K562 (cell line): ENCODE measurements at regions not wholly inside any gene's neighbourhood (a gene's known extent, or its start where the extent isn't known, plus 50 kb on each side); places are given as distances from the start of the nearest gene placed in this dataset.

Experiments
- ATAC-seq: fragments of 200-7000 bp; cut with Tn5 transposase; 3 replicates; pipeline ENCODE4 v1.9.1; 2020; ENCODE audit warnings: moderate library complexity
- BruUV-seq: library from RNA; stranded (reverse); fragments of 400-500 nt; replicated peaks from 2 replicates; lab custom pipeline; 2021; lab: Mats Ljungman, UMichigan
- CTCF ChIA-PET: fragments of 300-600 bp; formaldehyde crosslinking; extraction: SDS; loops from one replicate; lab custom pipeline; 2021; ENCODE audit warnings: low intra/inter-chr PET ratio; lab: Yijun Ruan, JAX
- POLR2A ChIA-PET: fragments of 300-600, 350-650 bp; sonication (Branson Sonifier 250); formaldehyde crosslinking; extraction: SDS; loops from one replicate; lab custom pipeline; 2021; ENCODE audit warnings: antibody characterized with exemption, inconsistent platforms; lab: Yijun Ruan, JAX
- DNase-seq, 4 experiments: peaks; one replicate each; pipeline versions ENCODE4 v3.0.0 to v3.0.0-alpha.2; 2011 to 2018; ENCODE audit warnings: low spot score in 3 of 4, mixed read lengths in 3 of 4; ENCODE audit errors: extremely low read depth in 1 of 4
- FAIRE-seq: peaks from 2 replicates; lab custom pipeline; 2011; peaks lifted over from hg19 to GRCh38; lab: Jason Lieb, UNC
- H2AFZ ChIP-seq: 2 replicates; pipeline ENCODE4 v1.6.0; 2011; ENCODE audit warnings: low read depth, low read length, control low read depth, inconsistent platforms
- H3K27ac ChIP-seq: fragments of 200-600 bp; 3 replicates; pipeline ENCODE4 v1.8.0; 2011; ENCODE audit warnings: low read depth, mild to moderate bottlenecking, control low read depth, inconsistent platforms, low read length, moderate library complexity, mixed read lengths; ENCODE audit errors: extremely low read depth
- H3K27me3 ChIP-seq, 2 experiments: fragments of 300-600 bp in 1 of 2; 2 replicates in 1 of 2; 3 replicates in 1 of 2; pipeline versions ENCODE4 v1.6.0 to v1.8.0; 2011; ENCODE audit warnings: inconsistent platforms in 2 of 2, low read length in 2 of 2, mild to moderate bottlenecking in 1 of 2, mixed read lengths in 1 of 2, moderate library complexity in 1 of 2; ENCODE audit not compliant: control insufficient read depth in 2 of 2, insufficient read depth in 2 of 2
- H3K36me3 ChIP-seq: fragments of 300-600 bp; 3 replicates; pipeline ENCODE4 v1.8.0; 2011; ENCODE audit warnings: mild to moderate bottlenecking, low read length, inconsistent platforms; ENCODE audit not compliant: control insufficient read depth, insufficient read depth
- H3K4me1 ChIP-seq, 2 experiments: fragments of 200-600 bp in 1 of 2; replicated peaks in 1 of 2; 2 replicates in 1 of 2; 3 replicates in 1 of 2; pipeline versions ENCODE4 v1.5.1 to v1.8.0; 2011; ENCODE audit warnings: inconsistent platforms in 2 of 2, low read length in 2 of 2, mild to moderate bottlenecking in 1 of 2, mixed read lengths in 1 of 2, moderate library complexity in 1 of 2; ENCODE audit not compliant: control insufficient read depth in 2 of 2, insufficient read depth in 2 of 2
- H3K4me2 ChIP-seq: 2 replicates; pipeline ENCODE4 v1.6.1; 2011; ENCODE audit warnings: low read length, control low read depth, inconsistent platforms, mixed read lengths; ENCODE audit not compliant: insufficient read depth
- H3K4me3 ChIP-seq: fragments of 200-600 bp; sonication (generic), shearing (Covaris generic); 2 replicates; pipeline ENCODE4 v1.5.1; 2016; ENCODE audit warnings: control low read depth, inconsistent platforms
- H3K79me2 ChIP-seq: fragments of 200-600 bp; 3 replicates; pipeline ENCODE4 v1.8.0; 2011; ENCODE audit warnings: low read length, inconsistent platforms; ENCODE audit not compliant: control insufficient read depth, insufficient read depth
- H3K9ac ChIP-seq, 2 experiments: 2 replicates each; pipeline versions ENCODE4 v1.6.0 to v1.6.1; 2011; ENCODE audit warnings: low read depth in 2 of 2, low read length in 2 of 2, control low read depth in 1 of 2, inconsistent platforms in 1 of 2, mild to moderate bottlenecking in 1 of 2, mixed read lengths in 1 of 2; ENCODE audit not compliant: insufficient read depth in 1 of 2
- H3K9me1 ChIP-seq: one replicate; pipeline ENCODE4 v1.6.0; 2011; ENCODE audit warnings: inconsistent platforms, mild to moderate bottlenecking, low read length, moderate library complexity; ENCODE audit not compliant: control insufficient read depth, insufficient read depth
- H3K9me3 ChIP-seq: replicated peaks from 2 replicates; pipeline ENCODE4 v1.5.1; 2011; ENCODE audit warnings: low read depth, low read length, inconsistent platforms; ENCODE audit not compliant: control insufficient read depth, insufficient read depth
- H4K20me1 ChIP-seq: replicated peaks from 2 replicates; pipeline ENCODE4 v1.6.1; 2011; ENCODE audit warnings: low read length, inconsistent platforms, mixed read lengths; ENCODE audit not compliant: control insufficient read depth, insufficient read depth
- CBFA2T2 ChIP-seq: fragments of 450-650 bp; conservative IDR thresholded peaks from 2 replicates; pipeline ENCODE4 v1.6.1; 2017; ENCODE audit warnings: mild to moderate bottlenecking
- GABPB2 ChIP-seq: fragments of 250-450 bp; sonication (Bioruptor Pico); conservative IDR thresholded peaks from 2 replicates; pipeline ENCODE4 v1.5.1; 2021; ENCODE audit warnings: mild to moderate bottlenecking
- HSF4 ChIP-seq: fragments of 250-450 bp; sonication (Bioruptor Pico); IDR thresholded peaks from 2 replicates; pipeline ENCODE4 v2.1.2; 2022; ENCODE audit warnings: mild to moderate bottlenecking, moderate library complexity, borderline replicate concordance
- JUNB ChIP-seq: fragments of 450-650 bp; formaldehyde crosslinking; conservative IDR thresholded peaks from 2 replicates; pipeline ENCODE4 v1.4.0; 2020; ENCODE audit warnings: mild to moderate bottlenecking
- NCOR1 ChIP-seq: fragments of 450-650 bp; IDR thresholded peaks from 2 replicates; pipeline ENCODE4 v1.6.1; 2016; ENCODE audit warnings: mild to moderate bottlenecking, moderate library complexity
- POLR3G ChIP-seq: IDR thresholded peaks from 2 replicates; pipeline ENCODE4 v1.6.1; 2011; ENCODE audit not compliant: insufficient read length, insufficient replicate concordance; ENCODE audit errors: extremely low read depth
- RFX7 ChIP-seq: fragments of 250-450 bp; sonication (Bioruptor Pico); IDR thresholded peaks from 2 replicates; pipeline ENCODE4 v1.5.1; 2021; ENCODE audit warnings: mild to moderate bottlenecking
- SAP30 ChIP-seq: fragments of 200-600 bp; sonication (generic); IDR thresholded peaks from 2 replicates; pipeline ENCODE4 v1.6.1; 2012; ENCODE audit warnings: borderline replicate concordance, low read depth, mild to moderate bottlenecking, moderate library complexity, low read length, control low read depth, inconsistent platforms; ENCODE audit not compliant: insufficient read depth, poor library complexity, severe bottlenecking
- SLC30A9 ChIP-seq: fragments of 250-450 bp; sonication (Bioruptor Pico); IDR thresholded peaks from 2 replicates; pipeline ENCODE4 v1.8.0; 2022; ENCODE audit warnings: mild to moderate bottlenecking, moderate library complexity
- SMARCA4 ChIP-seq: fragments of 450-650 bp; IDR thresholded peaks from 2 replicates; pipeline ENCODE4 v1.6.1; 2016
- SPI1 ChIP-seq: IDR thresholded peaks from 2 replicates; pipeline ENCODE4 v1.6.1; 2011; ENCODE audit warnings: low read depth, low read length, control low read depth, borderline replicate concordance
- ZBTB34 ChIP-seq: fragments of 250-450 bp; sonication (Bioruptor Pico); IDR thresholded peaks from 2 replicates; pipeline ENCODE4 v1.8.0; 2021; ENCODE audit warnings: mild to moderate bottlenecking, moderate library complexity
- ZNF174 ChIP-seq: fragments of 250-450 bp; sonication (Bioruptor Pico); IDR thresholded peaks from 2 replicates; pipeline ENCODE4 v1.4.0; 2020; ENCODE audit warnings: mild to moderate bottlenecking
- ZNF184 ChIP-seq: sonication (generic); formaldehyde crosslinking; IDR thresholded peaks from 2 replicates; pipeline ENCODE4 v1.5.0; 2020; ENCODE audit warnings: missing genetic modification reagents
- ZNF354B ChIP-seq: fragments of 250-450 bp; sonication (Bioruptor Pico); IDR thresholded peaks from 2 replicates; pipeline ENCODE4 v1.4.0; 2020
- ZNF57 ChIP-seq: fragments of 450-650 bp; formaldehyde crosslinking; IDR thresholded peaks from 2 replicates; pipeline ENCODE4 v1.4.0; 2020; ENCODE audit warnings: mild to moderate bottlenecking, moderate library complexity
- WGBS: fragments of 100-300 bp; shearing (Covaris generic); methylation state at CpG from one replicate; pipeline ENCODE4 v1.1.6; 2016; ENCODE audit warnings: low coverage, mixed read lengths; ENCODE audit not compliant: insufficient coverage; ENCODE audit errors: missing lambda C conversion rate; 5-methylcytosine and 5-hydroxymethylcytosine counted together
- in situ Hi-C: fragments of 300-500 bp; cut with MboI; formaldehyde crosslinking; loops from 4 replicates; pipeline ENCODE4 v1.15.0; 2018; ENCODE audit warnings: inconsistent platforms, mixed read lengths
- intact Hi-C: fragments of 100-400 bp; cut with micrococcal nuclease; formaldehyde crosslinking; loops from 2 replicates; pipeline ENCODE4 v1.14.2; 2022
- TF ChIP-seq, protein P1 (sequence below), 2 experiments: fragments of 450-650 bp in 1 of 2; IDR thresholded peaks; 2 replicates each; pipeline ENCODE4 v1.6.1; 2011 to 2017; ENCODE audit warnings: low read depth in 2 of 2, antibody characterized with exemption in 1 of 2, borderline replicate concordance in 1 of 2, low read length in 1 of 2, mild to moderate bottlenecking in 1 of 2, mixed read lengths in 1 of 2; ENCODE audit not compliant: control insufficient read depth in 1 of 2

GRCh38 chr10:132122097-132122861 lies 56.5 kb downstream of the JAKMIP3 start:
- no peak for DNase-seq
- ChIA-PET CTCF (no interaction called here), POLR2A (interaction anchor here (0.6 kb wide), 1 partner anchor 119 kb away, joined by 3 read pairs; no protein-coding TSS in a partner anchor)
- no peaks in the 10 kb centered on the region for H3K9me1 ChIP-seq
- no TSS peak for BruUV-seq
- H3K27me3 ChIP-seq: peaks cover 12 to 74% of the 10 kb centered on the region in 2 experiments
- no peak overlapping the region for H3K27ac ChIP-seq
- FAIRE-seq: no peak
- H2AFZ ChIP-seq: no peak overlapping the region
- H3K4me3 ChIP-seq: no peak overlapping the region
- H3K4me1 ChIP-seq: peaks cover 0 to 3% of the 10 kb centered on the region in 2 experiments; a peak in 1 of 5 replicates
- no peaks in the 10 kb centered on the region for H4K20me1 ChIP-seq
- no peak overlapping the region for H3K4me2 ChIP-seq
- H3K36me3 ChIP-seq: no peaks in the 10 kb centered on the region
- 0% methylated on average over 4 of the region's 20 CpGs for WGBS
- in situ Hi-C loops: no loop called here
- H3K9ac ChIP-seq: no peak overlapping the region
- intact Hi-C loops: no loop called here
- no peaks in the 10 kb centered on the region for H3K9me3 ChIP-seq
- H3K79me2 ChIP-seq: no peaks in the 10 kb centered on the region
- no peak for ATAC-seq
- TF ChIP-seq ZNF57 (CRISPR knock-in tag) (no peak), SPI1 (no peak), POLR3G (no peak), RFX7 (CRISPR knock-in tag) (no peak), ZBTB34 (CRISPR knock-in tag) (no peak), HSF4 (CRISPR knock-in tag) (no peak), SMARCA4 (no peak), ZNF354B (CRISPR knock-in tag) (no peak), SLC30A9 (no peak), CBFA2T2 (no peak), ZNF184 (CRISPR knock-in tag) (no peak), NCOR1 (no peak), SAP30 (no peak), ZNF174 (CRISPR knock-in tag) (no peak), JUNB (CRISPR knock-in tag) (no peak), GABPB2 (CRISPR knock-in tag) (no peak)
- TF ChIP-seq, protein P1, sequence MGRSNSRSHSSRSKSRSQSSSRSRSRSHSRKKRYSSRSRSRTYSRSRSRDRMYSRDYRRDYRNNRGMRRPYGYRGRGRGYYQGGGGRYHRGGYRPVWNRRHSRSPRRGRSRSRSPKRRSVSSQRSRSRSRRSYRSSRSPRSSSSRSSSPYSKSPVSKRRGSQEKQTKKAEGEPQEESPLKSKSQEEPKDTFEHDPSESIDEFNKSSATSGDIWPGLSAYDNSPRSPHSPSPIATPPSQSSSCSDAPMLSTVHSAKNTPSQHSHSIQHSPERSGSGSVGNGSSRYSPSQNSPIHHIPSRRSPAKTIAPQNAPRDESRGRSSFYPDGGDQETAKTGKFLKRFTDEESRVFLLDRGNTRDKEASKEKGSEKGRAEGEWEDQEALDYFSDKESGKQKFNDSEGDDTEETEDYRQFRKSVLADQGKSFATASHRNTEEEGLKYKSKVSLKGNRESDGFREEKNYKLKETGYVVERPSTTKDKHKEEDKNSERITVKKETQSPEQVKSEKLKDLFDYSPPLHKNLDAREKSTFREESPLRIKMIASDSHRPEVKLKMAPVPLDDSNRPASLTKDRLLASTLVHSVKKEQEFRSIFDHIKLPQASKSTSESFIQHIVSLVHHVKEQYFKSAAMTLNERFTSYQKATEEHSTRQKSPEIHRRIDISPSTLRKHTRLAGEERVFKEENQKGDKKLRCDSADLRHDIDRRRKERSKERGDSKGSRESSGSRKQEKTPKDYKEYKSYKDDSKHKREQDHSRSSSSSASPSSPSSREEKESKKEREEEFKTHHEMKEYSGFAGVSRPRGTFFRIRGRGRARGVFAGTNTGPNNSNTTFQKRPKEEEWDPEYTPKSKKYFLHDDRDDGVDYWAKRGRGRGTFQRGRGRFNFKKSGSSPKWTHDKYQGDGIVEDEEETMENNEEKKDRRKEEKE (IDR thresholded peaks at IDR 0.05; ENCODE audit: borderline replicate concordance in 1 of 2, control insufficient read depth in 1 of 2, low read depth in 2 of 2, low read length in 1 of 2): no peak
